Astrocyte of the cerebellum (primary cell): ENCODE measurements at regions not wholly inside any gene's neighbourhood (a gene's known extent, or its start where the extent isn't known, plus 50 kb on each side); places are given as distances from the start of the nearest gene placed in this dataset.
"Not testable (repeated sequence)": the region's sequence is repeated elsewhere in the genome, so short reads cannot be mapped to it uniquely, and the experiment has no call there.

ENCODE experiments used
- DNase-seq: peaks from one replicate; pipeline ENCODE4 v3.0.0-alpha.2; 2011; ENCODE audit warnings: low read depth
- H3K4me3 ChIP-seq: 2 replicates; pipeline ENCODE4 v1.5.1; 2011; ENCODE audit warnings: mild to moderate bottlenecking, low read depth, low read length, moderate library complexity
- CTCF ChIP-seq: IDR thresholded peaks from 2 replicates; pipeline ENCODE4 v1.5.1; 2012; ENCODE audit warnings: low read length, low read depth, moderate library complexity, mild to moderate bottlenecking; ENCODE audit errors: missing control alignments
- in situ Hi-C: cut with HindIII; loops from 2 replicates; pipeline ENCODE4 v1.10.0; 2017; ENCODE audit warnings: low sequenced_read_pairs

- DNase-seq = no peak
- in situ Hi-C loops = no loop called here
- no peak overlapping the region for H3K4me3 ChIP-seq
- TF ChIP-seq CTCF = no peak
Measured at GRCh38 chr6:121557146-121557940, 121.9 kb downstream of the GJA1 start.

- DNase-seq = no peak
- in situ Hi-C loops = no loop called here
- TF ChIP-seq CTCF = no peak
- H3K4me3 ChIP-seq = no peak overlapping the region
Measured at GRCh38 chr6:121559611-121560269, 124.3 kb downstream of the GJA1 start.

- in situ Hi-C loops = no loop called here
- H3K4me3 ChIP-seq = no peak overlapping the region
- no peak for DNase-seq
- no peak for TF ChIP-seq CTCF
Measured at GRCh38 chr6:121560476-121560875, 125.0 kb downstream of the GJA1 start.

- DNase-seq = no peak
- no peak for TF ChIP-seq CTCF
- H3K4me3 ChIP-seq = no peak overlapping the region
- in situ Hi-C loops = no loop called here
Measured at GRCh38 chr6:121563286-121563685, 127.8 kb downstream of the GJA1 start.

- H3K4me3 ChIP-seq, in situ Hi-C loops, DNase-seq: not testable (repeated sequence)
Measured at GRCh38 chr6:121564529-121564928, 129.1 kb downstream of the GJA1 start.

- no peak for DNase-seq
- no peak overlapping the region for H3K4me3 ChIP-seq
- TF ChIP-seq CTCF = no peak
- in situ Hi-C loops = no loop called here
Measured at GRCh38 chr6:121571455-121571854, 136.0 kb downstream of the GJA1 start.

- TF ChIP-seq CTCF = no peak
- no peak overlapping the region for H3K4me3 ChIP-seq
- no peak for DNase-seq
- in situ Hi-C loops = no loop called here
Measured at GRCh38 chr6:121573481-121573880, 138.0 kb downstream of the GJA1 start.
